HK-2 (cell line): ENCODE measurements at regions not wholly inside any gene's neighbourhood (a gene's known extent, or its start where the extent isn't known, plus 50 kb on each side); places are given as distances from the start of the nearest gene placed in this dataset.

Source experiments
- DNase-seq: peaks from one replicate; pipeline ENCODE4 v3.0.0-alpha.2; 2018; ENCODE audit not compliant: unreplicated experiment

DNA sequence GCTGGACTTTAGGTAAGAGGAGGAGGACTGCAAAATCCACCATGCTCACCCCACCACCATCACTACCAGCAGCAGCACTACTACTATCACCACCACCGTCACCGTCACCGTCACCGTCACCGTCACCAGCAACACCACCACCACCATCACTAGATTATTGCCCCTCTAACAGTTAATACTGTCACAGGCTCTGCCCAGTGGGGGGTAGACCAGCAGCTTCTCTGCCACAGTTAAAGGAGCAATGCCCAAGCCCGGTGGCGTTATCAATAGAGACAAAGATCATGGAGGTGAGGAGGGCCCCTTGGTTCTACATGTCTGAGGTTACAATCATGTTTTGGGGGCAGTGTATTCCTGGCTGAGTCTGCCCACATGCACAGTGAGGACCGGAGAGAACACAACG, 184.4 kb upstream of the DYNLRB2 start:
- DNase-seq = no peak

DNA sequence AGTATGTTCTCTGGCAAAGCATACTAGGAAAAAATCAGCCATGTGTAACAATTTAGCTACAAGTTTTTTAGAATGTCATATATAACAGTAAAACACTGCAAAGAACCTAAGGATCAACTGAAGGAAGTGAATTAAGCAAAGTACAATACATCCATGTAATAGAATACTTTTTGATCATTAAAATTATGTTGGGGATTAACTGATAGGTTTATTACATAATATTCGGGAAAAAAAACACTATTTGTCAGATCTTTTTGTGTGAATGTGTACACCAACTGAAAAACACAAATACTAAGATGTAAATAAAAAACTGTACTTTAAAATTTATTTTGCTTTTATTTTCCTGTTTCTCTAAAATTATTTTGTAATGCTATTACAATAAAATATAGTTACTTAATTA, 185.5 kb upstream of the DYNLRB2 start:
- no peak for DNase-seq

DNA sequence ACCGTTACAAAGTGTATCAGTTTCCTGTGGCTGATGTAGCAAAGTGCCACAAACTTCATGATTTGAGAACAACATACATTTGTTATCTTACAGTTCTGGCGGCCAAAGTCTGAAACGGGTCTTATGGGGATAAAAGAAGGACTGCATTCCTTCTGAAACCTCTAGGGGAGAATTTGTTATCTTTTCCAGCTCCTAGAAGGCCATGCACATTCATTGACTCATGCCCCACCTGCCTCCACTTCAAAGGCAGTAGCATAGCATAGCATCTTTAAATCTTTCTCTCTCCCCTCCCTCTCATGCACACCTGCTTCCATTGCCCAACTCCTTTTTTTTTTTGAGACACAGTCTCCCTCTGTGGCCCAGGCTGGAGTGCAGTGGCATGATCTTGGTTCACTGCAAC, 190.7 kb upstream of the DYNLRB2 start:
- no peak for DNase-seq

DNA sequence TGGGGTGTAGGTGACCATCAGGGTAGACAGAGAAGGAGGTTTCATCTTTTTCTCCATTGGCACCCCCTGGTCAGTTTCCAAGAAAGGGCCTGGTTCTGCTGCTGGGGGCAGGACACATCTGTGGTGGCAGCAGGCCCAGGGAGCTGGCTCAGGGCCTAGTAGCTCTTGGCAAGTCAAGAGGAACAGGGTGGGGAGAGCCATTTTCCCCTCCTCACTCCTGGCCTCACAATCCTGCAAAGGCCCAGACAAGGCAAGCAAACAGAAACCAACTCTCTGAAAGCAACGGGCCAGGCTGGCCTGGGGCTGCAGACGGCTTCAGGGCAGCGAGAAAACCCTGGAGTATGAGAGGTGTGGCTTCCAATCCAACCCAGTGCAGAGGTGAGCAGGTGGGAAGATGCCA, 192.9 kb upstream of the DYNLRB2 start:
- no peak for DNase-seq

DNA sequence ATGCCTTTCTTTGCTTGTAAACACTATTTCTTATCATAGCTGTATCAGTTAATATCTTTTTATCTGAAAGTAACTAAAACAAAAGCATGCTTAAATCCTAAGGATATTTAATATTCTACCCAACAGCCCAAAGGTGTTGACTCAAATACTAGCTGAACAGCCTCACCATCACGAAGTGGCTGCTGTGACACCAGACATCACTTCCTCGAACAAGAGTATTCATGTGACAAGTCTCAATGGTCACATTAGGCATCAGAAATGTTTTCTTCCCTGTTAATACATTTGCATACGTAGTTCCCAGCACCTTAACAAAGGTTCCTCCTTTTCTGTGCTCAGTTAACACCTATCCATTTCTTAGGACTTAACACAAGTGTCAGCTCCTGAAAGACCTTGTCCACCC, 193.8 kb upstream of the DYNLRB2 start:
- no peak for DNase-seq

DNA sequence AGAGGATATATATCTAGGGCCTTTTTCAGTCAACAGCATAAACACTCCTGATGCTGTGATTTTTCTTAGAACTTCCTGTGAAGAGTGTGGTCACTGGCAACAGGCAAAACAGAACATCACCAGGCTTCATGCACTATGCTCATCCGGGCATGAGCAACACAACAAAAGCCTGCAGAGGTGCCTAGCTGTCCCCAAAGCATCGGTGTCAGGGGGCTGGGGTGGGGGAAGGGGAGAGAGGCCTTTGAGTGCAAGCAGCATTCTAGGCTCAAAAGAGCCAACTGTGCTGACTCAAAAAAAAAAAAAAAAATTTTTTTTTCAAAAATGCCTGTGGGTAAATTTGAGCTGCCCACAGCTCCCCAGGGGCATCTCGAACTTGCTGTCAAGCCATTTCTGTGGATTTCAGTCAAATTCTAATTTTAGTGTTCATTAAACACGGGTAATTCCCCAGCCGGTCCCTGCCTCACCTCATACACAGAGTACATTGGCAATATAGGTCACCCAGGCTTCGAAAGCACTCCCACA, 194.6 kb upstream of the DYNLRB2 start:
- DNase-seq = no peak

DNA sequence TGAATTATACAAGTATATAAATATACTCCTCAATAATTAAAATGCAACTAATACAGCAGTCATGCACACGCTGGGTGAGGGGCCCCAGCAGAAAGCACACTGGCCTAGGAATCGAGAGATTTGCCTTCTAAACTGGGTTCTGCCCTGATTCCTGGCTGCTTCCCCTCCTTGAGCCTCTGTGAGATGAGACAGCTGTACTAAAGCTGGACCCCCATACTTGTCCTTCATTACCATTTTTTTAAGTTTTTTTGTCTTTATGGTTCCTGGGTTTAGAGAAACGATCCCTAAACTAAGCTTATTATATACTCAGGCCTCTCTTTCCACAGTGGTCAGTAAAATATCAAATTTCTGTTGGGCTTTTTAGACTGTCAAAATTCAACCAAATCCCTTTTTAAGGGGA, 195.1 kb upstream of the DYNLRB2 start:
- no peak for DNase-seq

DNA sequence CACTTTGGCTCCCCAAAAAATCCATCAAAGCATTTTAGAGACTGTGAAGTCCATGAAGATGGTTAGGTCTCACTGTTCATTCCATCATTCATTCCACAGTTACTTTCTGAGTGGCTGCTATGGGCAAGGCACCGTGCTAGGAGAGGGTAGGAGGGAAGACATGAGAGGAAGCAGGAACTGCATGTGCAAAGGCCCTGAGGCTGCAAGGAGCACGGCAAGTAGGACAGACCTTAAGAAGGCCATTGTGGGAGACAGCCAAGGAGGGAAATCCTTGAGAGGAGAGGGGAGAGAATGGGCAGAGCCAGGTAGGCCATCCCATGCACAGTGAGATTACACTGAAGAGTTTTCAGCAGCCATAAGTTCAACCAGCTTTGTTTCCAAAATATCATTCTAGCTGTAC, 196.2 kb upstream of the DYNLRB2 start:
- no peak for DNase-seq

DNA sequence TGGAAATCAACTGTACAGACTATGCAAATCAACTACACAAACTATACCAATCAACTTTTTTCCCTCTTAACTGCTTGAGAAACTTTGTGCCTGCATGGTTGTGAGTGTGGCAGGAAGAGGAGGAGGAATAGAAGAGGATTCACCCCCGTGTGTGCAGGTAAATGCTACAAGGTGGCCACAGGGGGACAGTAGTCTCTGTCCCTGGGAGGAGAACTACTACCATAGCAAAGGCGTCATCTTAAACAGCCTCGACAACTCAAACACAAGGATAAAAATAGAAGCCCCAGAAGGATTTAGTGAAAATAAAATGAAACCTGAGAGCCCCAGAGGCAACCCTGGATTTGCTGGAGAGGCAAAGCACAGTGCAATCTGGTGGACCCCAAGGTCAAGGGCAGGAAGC, 199.5 kb upstream of the DYNLRB2 start:
- DNase-seq = no peak

DNA sequence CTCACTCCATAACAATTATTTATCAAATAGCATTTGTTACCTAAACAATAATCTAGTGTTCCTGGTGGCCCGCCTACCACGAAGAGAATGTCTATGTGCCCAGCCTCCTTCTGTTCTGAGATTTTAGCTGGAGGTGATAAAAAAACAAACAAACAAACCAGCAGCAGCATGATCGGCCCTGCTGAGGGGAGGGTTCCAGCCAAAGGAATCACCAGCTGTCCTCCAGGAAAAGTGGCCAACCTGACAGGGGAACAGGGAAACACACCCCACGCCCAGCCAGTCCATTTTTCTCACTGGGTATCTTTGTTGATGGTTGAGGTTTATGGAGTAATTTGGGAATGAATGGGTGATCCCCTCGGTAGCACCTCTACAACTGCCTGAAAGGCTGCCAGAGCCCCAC, 203.0 kb upstream of the DYNLRB2 start:
- no peak for DNase-seq

DNA sequence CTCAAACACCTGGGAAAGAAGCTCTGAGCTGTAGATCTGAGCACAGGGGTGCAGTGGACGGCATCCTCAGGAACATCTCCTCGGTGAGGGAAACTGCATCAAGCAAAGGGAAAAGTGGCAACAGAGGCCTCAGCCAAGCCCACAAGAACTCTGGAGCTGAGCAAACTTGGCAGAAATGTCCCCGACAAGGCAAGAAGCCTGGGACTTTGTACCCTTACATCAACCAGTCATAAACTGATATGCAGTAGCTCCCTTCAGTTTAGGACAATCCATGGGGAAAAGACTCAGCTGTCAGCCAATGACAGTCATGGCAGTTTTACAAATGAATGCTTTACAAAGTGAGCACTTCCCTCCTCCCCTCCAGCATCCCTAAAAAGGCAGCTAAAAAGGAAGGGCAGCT, 210.0 kb upstream of the DYNLRB2 start:
- no peak for DNase-seq

DNA sequence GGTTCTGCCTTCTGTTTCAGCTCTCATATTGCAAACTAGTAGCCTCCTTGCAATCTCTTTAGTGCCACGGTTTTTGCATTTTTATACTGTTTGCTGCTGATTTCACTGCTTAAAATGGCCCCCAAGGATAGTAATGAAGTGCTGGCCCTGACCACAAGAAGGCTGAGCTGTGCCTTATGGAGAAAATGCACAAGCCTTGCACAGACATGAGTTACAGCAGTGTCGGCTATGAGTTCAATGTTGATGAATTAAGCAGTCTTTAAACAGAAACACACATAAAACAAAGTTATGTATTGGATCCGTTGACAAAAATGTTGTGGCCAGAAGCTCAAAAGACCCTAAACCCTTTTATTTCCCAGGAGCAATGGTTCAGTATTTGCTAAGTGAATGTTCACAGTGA, 210.6 kb upstream of the DYNLRB2 start:
- DNase-seq = no peak

DNA sequence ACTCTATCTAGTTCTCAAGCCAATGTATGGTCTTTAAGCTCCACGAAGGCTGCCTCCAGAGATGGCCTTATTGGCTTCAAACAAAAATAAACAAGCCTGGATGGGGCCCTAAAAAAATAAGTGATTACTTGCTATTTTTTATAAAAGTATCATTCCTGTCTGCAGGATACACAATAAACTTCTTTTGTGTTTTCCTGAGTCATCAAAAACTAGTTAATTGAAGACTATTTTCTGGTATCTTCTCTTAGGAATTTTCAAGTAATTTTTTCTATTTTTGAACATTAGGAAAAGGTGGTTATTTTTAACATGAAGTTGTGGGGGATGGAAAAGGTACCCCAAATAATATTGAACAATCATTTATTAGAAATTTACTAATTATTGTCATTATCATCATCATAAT, 213.1 kb upstream of the DYNLRB2 start:
- no peak for DNase-seq

DNA sequence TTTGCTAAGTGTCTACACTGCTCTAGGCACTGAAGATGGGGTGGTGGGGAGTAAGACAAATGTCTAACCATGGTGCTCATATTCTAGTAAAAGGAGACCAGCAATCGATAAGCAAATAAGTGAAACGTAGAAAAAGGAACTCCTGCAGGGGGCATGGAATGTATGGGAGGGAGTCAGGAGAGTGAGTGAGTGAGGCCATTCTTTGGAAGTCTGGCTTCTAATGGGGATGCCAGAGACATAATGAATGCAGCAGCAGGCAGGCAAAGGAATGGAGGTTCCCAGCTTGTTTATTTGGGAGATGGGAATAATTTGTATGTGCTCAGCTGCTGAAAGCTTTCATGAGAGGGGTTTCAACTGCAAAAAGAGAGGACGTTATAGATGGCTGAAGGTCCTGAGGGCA, 216.4 kb upstream of the DYNLRB2 start:
- no peak for DNase-seq

DNA sequence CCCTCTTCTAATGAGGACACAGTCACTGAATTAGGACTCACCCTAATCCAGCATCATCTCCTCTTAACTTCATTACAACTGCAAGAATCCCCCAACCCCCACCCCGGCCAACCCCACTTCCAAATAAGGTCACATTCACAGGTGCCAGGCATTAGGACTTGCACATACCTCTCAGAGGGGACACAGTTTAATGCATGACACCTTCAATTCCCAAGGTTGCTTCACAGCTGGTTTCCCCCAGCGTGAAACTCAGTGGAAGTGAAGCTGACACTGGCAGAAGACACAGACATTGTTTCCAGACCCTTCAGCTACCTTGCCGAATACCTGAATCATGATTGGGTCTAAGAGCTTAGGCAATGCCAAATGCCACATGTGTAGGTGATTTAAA, 217.0 kb upstream of the DYNLRB2 start:
- DNase-seq = no peak

DNA sequence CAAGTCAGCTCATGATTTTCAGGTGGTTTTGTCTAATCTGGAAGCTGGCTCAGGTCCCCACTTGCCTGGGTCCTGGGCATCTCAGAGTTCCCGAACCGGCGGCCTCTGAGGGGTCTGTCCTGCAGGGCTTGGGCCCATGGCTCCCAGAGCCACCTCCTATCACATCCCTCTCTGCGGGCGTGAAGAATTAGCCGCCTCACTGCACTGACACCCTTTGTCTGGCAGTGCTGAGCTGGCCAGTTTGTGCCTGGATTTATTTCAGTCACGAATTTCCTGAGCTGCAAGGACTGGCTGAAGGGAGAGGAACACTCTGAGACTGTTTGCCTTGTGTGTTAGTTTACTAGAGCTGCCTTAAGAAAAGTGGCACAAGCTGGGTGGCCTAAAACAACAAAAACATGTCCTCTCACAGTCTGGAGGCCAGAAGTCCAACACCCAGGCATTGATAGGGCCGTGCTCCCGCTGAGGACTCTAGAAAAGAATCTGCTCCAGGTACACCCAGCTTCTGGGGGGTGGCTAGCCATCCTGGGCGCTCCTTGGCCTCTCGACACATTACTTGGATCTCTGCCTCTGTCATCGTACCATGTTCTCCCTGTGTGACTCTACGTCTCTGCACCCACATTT, 217.5 kb upstream of the DYNLRB2 start:
- DNase-seq = no peak

DNA sequence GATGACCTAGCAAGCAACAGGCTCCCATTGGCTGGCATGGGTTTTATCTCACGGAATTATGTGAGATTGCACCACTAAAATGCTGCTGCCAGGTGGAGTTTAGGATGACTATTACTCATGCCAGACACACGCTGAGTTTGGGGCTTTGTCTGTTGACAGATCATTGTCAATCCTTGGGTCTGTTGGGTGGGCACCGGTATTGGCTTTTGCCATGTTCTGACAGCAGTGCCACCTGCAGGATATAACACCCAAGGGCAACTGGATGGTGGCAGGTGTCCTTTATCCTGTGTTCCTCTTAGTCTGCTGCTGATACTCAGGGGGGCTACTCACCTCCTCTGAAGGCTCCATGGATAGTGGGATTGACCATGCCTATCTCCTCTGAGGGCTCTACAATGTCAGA, 221.6 kb upstream of the DYNLRB2 start:
- DNase-seq = no peak

DNA sequence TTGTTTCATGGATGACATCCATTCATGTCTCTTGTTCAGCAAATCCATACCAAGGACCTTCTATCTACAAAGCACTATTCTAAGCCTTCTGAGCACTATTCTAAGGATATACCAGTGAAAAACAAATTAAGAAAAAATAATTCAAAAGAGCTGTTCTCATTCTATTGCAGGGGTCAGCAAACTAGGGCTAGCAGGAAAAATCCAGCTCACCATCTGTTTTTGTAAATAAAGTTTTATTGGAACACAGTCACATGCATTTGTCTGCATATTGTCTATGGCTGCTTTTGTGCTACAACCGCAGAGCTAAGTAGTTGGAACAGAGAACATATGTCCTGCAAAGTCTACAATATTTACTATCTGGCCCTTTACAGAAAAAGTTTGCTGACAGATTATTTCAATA, 222.7 kb upstream of the DYNLRB2 start:
- no peak for DNase-seq

DNA sequence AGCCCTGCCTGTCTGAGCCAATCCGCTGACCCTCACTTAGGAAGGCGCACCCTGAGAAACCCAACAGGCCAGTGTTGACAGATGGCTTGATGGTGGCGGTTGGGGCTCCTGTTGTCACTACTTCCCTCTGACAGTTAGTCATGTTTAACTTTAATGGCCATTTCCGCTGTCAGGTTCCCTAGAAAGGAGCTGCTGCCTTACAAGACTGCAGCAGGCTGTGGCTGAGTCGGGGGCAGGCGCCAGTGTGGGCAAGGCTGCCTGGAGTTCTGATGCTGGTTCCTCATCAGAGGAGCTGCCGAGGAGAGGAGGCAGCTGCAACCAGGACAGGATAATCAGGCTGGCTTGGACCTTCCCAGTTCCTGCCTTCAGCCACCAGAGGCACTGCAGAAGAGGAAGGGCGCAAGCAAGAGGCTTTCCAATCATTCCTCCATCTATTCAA, 223.2 kb upstream of the DYNLRB2 start:
- no peak for DNase-seq

DNA sequence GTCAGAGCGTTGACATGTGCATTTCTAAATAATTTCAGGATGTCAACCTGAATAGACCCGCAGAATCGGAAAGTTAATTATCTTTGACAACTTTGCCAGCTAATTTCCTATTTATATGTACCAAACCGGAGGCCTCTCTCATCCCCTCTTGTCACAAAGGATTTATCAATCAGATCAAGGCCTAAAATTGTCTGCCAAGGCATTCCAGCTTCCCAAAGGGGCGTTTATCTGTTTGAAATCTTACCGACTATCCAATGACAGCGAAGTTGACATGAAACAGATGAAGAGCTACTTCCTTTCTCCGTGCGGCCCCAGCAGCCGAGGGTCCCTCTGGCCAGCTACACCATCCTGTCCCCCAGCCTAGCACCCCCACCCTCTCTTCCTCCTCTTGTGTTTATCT, 223.7 kb upstream of the DYNLRB2 start:
- DNase-seq = no peak

DNA sequence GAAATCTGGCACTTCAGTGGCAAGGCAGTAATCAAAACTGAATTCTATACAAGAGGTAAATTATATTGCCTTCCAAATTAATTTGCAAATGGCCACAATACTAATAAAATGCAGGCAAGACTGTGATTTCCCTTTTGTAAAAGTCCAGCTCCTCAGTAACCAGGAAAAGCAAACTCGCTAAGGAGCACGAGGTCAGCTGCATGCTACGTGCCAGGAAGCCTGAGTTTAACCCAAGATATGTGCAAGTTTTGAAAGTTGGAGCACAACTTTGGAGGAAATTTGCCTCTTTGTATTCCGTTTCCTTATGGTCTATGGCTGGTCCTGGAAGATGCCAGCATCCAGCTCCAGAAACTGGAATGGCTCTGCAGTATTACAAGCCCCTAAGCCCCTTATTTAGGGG, 226.8 kb upstream of the DYNLRB2 start:
- DNase-seq = no peak

DNA sequence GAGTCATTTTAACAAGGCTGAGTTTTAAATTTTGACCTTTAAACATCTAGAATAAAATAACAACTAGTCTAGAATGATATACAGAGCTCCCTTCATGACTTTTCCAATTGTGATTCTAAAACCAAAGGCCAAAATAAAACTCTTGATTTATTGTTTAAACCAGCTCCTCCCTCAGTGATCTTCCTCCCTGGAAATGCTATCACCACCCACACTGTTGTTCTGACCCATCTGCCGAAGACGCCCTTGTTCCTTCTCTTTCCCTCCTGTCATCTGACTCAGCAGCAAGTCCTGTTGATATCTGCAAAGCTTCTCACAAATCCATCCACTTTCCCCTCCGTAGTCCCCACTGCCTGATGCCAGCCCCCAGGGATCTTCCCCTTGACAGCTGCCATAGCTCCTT, 231.6 kb upstream of the DYNLRB2 start:
- DNase-seq = no peak

DNA sequence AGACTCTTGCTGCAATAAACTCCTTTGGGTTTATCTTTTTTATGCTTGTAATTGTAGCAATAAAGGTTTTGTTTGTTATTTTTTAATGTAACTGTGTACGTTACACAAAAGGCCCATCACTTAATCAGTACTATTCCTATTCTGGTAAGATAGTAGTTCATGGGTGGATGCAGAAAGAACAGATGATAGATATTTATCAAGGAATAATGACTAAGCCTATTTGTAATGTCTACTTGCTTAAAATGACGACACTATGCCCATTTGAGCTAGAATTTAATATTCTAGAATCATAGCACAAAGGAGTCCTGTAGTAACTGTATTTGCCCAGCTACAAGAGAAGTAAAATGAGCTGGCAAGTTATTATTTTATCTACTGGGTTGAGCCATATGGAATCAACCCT, 235.4 kb upstream of the DYNLRB2 start:
- no peak for DNase-seq

DNA sequence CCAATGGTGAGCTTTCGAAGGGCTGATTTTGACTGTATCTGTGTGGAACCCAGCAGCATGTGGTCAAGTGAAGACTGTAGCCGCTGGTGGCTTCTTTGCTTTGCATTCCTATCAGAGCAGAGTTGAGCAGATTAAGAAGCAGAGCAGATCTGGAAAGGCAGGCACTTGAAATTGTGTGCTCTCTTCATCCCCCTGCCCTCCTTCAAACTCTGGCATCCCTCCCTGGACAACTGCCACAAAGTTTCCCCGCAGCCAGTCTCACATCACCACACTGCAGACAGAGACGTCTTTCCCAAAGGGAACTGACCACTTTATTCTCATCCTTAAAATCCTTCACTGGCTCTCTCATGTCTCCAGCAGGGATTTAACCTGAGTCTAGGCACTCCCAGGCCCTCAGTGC, 237.1 kb upstream of the DYNLRB2 start:
- DNase-seq = no peak

DNA sequence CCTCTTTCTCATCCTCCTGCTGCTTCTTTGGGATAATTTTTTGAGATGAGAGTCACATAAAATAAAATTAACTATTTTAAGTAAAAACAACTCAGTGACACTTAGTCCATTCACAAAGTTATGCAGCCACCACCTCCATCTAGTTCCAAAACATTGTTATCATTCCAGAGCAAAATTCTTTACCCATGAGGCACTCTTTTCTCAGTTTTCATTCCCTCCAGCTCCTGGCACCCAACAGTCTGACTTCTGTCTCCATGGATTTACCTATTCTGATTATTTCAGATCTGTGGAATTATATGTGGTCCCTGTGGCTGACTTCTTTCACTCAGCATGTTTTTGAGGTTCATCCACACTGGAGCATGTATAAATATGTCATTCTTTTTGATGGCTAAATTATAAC, 239.9 kb upstream of the DYNLRB2 start:
- no peak for DNase-seq
